C4-2B (cell line): ENCODE measurements at regions not wholly inside any gene's neighbourhood (a gene's known extent, or its start where the extent isn't known, plus 50 kb on each side); places are given as distances from the start of the nearest gene placed in this dataset.
A peak's percentile ranks its signal among the peaks of the same experiment; 100 is the strongest.

Experiments used
- H3K27ac ChIP-seq: fragments of 450-650 bp; 2 replicates; pipeline ENCODE4 v1.5.1; 2017
- CTCF ChIP-seq: fragments of 450-650 bp; conservative IDR thresholded peaks from 2 replicates; pipeline ENCODE4 v1.5.1; 2017; ENCODE audit warnings: mild to moderate bottlenecking
- ZFX ChIP-seq: fragments of 450-650 bp; IDR thresholded peaks from 2 replicates; pipeline ENCODE4 v1.6.1; 2017

DNA sequence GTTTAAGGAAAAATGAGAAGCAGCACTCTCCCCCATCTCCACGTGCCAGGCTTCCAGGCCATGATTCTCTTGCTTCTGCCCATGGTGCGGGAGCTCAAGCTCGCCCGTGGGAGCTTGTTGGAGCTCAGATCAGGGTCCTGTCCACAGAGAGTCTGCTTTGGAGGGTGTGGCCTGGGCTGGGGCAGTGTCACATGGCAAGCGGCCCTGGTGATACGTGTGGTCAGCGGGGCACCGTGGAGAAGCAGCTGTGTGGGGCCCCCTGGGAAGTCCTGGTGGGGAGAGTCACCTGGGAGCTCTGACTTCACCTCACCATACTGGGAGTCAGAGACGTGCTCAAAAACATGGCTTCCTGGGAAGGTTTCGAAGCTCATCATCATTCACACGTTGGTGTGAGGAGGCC lies 275.3 kb downstream of the GADD45G start:
- peak overlapping the region; percentile 53 for H3K27ac ChIP-seq
- TF ChIP-seq ZFX: no peak
- TF ChIP-seq CTCF: no peak

DNA sequence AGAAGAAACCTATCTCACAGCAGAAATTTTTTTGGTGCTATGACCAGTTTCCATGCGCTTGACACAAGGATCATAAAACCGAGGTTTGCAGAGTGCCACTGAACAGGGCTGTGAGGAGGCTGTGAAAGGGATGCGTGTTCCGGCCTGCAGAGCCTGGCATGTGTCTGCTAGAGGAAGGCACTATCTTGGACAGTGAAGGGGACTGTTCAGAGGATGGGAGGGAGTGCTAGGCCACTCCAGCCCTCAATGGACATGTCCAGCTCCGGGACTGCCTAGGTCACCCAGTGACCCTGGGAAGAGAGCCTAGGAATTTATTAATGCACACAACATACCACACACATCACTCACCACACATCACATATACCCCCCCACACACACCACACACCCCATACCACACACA lies 275.9 kb downstream of the GADD45G start:
- H3K27ac ChIP-seq: no peak overlapping the region
- TF ChIP-seq ZFX (no peak), CTCF (no peak)

DNA sequence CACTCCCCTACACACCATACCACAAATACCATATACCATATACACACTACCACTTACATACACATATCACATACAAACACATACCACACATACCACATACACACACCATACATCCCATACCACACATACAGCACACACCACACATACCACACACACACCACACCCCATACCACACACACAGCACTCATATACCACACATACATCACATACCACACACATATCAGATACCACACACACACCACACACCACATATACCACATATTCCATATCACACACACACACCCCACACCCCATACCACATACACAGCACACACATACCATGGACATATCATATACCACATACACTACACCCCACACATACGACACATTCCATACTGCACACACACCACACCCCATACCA lies 276.6 kb downstream of the GADD45G start:
- no peak overlapping the region for H3K27ac ChIP-seq
- no peak for TF ChIP-seq ZFX
- TF ChIP-seq CTCF: no peak

DNA sequence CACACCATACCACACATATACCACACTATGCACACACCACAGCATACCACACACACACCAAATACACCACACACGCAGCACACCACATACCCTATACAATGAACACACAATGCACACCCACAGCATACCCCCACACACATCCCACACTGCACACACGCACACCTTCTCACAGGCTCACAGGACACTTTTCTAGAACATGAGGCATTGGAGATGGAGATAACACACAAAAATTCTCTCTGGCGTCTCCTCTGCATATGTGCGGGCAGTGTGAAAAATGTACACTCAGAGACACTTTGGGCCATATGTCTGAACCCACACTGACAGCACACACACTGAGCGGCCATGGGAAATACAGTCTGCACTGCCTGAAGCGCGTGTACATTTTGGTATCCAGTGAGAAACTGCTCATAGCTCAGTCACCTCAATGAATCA lies 278.1 kb downstream of the GADD45G start:
- no peak overlapping the region; the same call in 1 of the 2 replicates for H3K27ac ChIP-seq
- TF ChIP-seq ZFX: no peak
- no peak for TF ChIP-seq CTCF

DNA sequence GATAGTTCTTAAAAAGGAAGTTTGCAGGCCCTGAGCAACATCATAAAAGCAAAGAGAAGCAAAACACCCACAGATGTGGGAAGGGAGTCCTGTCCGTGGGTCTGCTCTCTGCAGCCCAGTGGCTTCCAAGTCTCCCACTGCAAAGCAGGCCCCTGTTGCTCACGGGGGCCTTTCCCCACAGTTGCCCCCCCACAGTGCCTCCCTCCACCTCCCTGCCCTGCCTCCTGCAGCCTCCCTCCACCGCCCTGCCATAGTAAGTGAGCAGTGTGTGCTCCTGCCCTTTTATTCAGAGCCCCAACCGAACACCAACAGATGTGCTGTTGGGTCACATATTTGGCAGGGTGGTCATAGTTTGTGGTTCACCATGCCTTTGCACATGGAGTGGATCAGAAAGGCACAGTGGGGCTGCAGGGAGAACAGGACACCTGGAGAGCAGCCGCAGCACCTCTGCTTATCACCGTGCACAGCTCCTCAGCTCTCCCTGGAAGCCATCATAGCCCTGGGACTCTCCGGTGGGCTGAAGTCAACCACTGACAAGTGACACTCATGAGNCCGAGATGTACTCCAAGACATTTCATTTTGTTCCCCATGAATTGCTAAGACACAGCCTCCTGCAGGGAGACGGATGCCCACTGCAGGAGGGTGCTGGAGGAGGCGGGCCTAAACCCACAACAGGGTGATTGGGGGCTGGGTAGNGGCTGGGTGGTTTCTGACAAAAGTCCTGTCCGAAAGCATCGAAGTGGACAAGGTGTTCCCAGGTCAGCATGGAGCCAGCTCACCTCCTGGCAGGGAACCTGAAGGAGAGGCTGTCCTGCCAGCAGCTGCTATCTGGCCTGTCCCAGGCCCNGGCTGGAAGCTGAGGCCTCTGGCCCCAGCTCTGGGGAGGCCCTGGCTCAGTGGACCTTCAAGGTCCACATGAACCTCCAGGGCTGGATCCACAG lies 278.9 kb downstream of the GADD45G start:
- no peak for TF ChIP-seq CTCF
- no peak for TF ChIP-seq ZFX
- no peak overlapping the region; the same call in 1 of the 2 replicates for H3K27ac ChIP-seq

DNA sequence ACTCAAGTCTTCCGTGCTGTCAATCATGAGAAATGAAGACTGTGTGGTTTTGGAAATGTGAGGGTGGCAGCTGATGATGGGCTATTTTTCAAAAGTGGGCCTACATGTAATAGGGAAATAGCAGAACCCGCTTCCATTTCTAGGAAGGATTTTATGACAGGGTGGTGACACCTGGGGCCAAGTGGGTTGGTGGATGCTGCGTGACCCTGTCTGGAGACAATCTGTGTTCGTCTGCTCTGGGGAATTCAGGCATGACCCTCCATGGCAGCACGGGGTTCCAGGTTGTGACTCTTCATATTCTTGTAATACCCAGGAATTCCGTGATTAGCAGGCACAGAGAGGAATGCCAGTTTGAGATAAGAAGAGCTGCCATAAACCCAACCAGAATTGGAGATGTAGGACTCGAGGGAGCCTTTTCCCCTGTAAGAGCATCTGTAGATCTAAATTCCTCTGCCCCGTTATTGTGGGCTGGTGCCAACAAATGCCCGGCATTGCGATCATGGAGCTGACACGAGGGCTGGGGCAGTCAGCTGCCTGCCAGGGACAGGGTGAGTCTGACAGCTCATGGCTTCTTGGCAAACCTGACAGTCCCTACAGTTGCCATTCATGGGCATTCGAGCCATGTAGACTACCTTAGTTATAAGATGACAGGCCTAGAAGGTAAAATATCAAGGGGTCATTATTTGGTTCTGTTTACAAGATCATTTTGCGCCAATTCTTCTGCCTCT lies 279.7 kb downstream of the GADD45G start:
- no peak for TF ChIP-seq ZFX
- no peak for TF ChIP-seq CTCF
- no peak overlapping the region; the same call in 1 of the 2 replicates for H3K27ac ChIP-seq

DNA sequence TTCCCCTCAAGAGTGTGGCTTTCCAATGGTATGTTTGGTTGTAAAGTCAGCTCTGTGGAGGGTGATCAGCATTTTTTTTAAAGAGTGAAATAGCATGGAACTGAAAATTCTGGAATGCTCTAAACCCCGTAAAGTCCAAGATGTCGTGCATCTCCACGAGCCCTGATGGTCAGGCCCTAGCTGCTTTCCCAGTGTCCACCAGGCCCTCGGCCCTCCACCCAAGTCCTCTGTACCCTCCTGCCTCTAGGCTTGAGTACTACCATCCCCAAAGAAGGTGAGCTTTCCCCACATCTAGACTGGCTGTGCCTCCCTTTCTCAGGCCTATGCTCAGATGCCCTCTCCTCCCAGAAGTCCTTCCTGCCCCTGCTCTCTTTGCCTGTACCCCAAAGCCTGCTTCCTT lies 280.3 kb downstream of the GADD45G start:
- no peak overlapping the region for H3K27ac ChIP-seq
- no peak for TF ChIP-seq ZFX
- TF ChIP-seq CTCF: no peak
